ENCODE measurements at regions not wholly inside any gene's neighbourhood (a gene's known extent, or its start where the extent isn't known, plus 50 kb on each side); places are given as distances from the start of the nearest gene placed in this dataset.
"Not testable (repeated sequence)": the region's sequence is repeated elsewhere in the genome, so short reads cannot be mapped to it uniquely, and the experiment has no call there.

DNA sequence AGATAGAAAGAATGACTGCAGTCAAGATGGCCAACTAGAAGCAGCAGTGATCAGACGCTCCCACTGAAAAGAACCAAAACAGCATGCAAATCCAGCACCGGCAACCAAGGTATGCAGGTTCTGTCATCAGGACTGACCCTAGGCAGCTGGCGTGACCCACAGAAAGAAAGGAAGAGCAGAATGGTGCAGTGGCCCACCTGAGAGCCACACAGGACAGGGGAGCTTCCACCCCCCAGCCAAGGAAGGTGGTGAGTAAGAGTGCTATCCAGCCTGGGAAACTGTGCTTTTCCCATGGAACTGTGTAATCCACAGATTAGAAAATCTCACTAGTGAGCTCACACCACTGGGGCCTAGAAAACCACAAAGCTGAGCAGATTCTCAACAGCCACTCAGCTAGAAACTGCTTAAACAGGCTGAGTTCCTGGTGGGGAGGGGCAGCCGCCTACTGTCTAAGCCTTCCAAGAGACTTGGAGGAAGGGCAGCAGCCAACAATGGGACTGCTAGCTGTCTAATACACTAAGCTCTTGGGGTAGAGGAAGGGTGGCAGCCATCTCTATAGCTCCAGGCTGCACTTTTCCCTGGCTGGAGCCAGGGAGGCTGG lies 127.9 kb downstream of the EVA1A start:
- no peak for TF ChIP-seq JUND (IDR thresholded peaks at IDR 0.05; ENCODE audit: low read depth)
- in situ Hi-C loops (cut with HindIII; ENCODE audit: low pct_unique_long_range_greater_than_20kb, low sequenced_read_pairs) = no loop called here
- DNase-seq (ENCODE audit: low read depth in 1 of 2, low spot score in 1 of 2) = no peak

GRCh38 chr2:75431763-75432162 lies 129.0 kb downstream of the EVA1A start:
- DNase-seq (ENCODE audit: low read depth in 1 of 2, low spot score in 1 of 2) = no peak
- no peak for TF ChIP-seq JUND (IDR thresholded peaks at IDR 0.05; ENCODE audit: low read depth)
- in situ Hi-C loops (cut with HindIII; ENCODE audit: low pct_unique_long_range_greater_than_20kb, low sequenced_read_pairs) = no loop called here

DNA sequence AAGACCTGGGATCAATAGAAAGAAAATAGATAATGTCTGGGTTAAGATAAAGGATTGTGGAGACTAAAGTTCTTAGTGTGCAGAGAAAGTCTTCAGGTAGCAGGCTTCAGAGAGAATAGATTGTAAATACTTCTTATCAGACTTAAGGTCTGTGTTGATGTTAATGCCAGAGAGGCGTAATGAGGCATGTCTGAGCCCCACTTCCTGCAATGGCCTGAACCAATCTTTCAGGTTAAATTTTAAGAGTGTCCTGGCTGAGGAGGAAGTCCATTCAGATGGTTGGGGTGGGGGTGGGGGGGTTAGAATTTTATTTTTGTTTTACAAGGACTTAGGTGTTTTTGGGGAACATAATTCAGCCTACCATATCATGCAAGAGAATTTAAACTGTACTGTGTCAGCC lies 129.5 kb downstream of the EVA1A start:
- in situ Hi-C loops (cut with HindIII; ENCODE audit: low pct_unique_long_range_greater_than_20kb, low sequenced_read_pairs) = no loop called here
- TF ChIP-seq JUND (IDR thresholded peaks at IDR 0.05; ENCODE audit: low read depth) = no peak

GRCh38 chr2:75430449-75430848 lies 130.3 kb downstream of the EVA1A start:
- DNase-seq (ENCODE audit: low read depth in 1 of 2, low spot score in 1 of 2); in situ Hi-C loops (cut with HindIII; ENCODE audit: low pct_unique_long_range_greater_than_20kb, low sequenced_read_pairs): not testable (repeated sequence)

More for the DNA sequence above, 129.5 kb downstream of the EVA1A start:
- no peak for DNase-seq (ENCODE audit: low read depth in 1 of 2, low spot score in 1 of 2)

DNA sequence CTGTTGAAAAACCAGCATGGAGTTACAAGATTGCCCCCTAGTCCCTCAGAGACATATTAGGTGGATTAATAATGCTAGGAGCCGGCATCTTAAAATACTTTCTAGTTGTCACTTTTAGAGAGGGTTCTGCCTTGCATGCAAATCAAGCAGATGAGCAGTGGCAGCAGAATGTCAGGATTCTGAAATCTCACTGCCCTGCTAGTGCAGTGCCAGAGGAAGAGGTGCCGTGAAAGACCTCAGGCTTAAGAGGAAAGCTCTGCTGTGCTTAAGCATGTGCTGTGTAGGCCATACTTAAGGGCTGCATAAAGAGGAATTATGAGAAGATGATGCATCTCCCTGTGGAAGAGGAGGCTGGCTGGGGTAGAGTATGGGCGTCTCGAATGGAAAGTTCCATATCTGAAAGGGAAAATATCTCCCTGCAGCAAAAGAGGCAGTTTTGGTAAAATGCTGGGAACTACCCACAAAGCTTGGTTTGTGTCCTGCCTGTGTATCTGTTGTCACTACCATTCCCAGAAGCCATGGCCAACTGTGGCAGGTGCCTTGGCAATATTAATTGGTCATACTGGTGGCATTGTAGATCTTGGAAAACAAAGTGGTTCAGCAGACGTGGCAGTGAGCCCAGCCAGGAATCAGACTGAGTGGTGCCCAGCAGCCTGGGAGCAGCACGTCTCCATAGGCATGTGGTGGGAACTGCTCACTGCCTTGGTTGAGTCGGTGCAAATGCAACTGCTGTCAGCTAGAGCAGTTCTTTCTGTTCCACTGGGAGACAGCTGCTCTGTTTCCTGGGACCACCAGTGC lies 131.9 kb downstream of the EVA1A start:
- TF ChIP-seq JUND (IDR thresholded peaks at IDR 0.05; ENCODE audit: low read depth) = no peak
- in situ Hi-C loops (cut with HindIII; ENCODE audit: low pct_unique_long_range_greater_than_20kb, low sequenced_read_pairs) = no loop called here
- no peak for DNase-seq (ENCODE audit: low read depth in 1 of 2, low spot score in 1 of 2)

- in situ Hi-C loops (cut with HindIII; ENCODE audit: low pct_unique_long_range_greater_than_20kb, low sequenced_read_pairs) = no loop called here
- no peak for DNase-seq (ENCODE audit: low read depth in 1 of 2, low spot score in 1 of 2)
- no peak for TF ChIP-seq JUND (IDR thresholded peaks at IDR 0.05; ENCODE audit: low read depth)
Measured at GRCh38 chr2:75428060-75428459, 132.7 kb downstream of the EVA1A start.

GRCh38 chr2:75424936-75425619 lies 135.7 kb downstream of the EVA1A start:
- in situ Hi-C loops (cut with HindIII; ENCODE audit: low pct_unique_long_range_greater_than_20kb, low sequenced_read_pairs) = no loop called here
- no peak for DNase-seq (ENCODE audit: low read depth in 1 of 2, low spot score in 1 of 2)
- no peak for TF ChIP-seq JUND (IDR thresholded peaks at IDR 0.05; ENCODE audit: low read depth)

DNA sequence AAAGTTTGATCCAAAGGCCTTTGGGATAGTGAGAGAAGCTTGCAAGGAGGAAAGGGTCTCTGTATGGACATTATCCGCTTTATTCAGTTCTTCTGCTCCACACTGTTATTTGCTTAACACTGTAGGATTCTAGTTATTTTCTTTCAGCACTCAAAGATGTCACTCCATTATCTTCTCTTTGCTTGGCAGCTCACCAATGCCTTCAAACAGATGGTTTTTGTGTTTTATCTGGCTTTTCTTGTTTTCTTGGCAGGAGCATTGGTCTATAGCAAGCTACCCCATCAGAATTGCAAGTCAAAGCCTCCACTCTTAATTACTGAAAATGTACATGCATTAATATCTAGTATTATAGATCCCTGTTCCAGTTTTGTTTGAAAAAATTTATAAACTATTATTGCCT lies 138.8 kb downstream of the EVA1A start:
- TF ChIP-seq JUND (IDR thresholded peaks at IDR 0.05; ENCODE audit: low read depth) = no peak
- in situ Hi-C loops (cut with HindIII; ENCODE audit: low pct_unique_long_range_greater_than_20kb, low sequenced_read_pairs) = no loop called here
- no peak for DNase-seq (ENCODE audit: low read depth in 1 of 2, low spot score in 1 of 2)

DNA sequence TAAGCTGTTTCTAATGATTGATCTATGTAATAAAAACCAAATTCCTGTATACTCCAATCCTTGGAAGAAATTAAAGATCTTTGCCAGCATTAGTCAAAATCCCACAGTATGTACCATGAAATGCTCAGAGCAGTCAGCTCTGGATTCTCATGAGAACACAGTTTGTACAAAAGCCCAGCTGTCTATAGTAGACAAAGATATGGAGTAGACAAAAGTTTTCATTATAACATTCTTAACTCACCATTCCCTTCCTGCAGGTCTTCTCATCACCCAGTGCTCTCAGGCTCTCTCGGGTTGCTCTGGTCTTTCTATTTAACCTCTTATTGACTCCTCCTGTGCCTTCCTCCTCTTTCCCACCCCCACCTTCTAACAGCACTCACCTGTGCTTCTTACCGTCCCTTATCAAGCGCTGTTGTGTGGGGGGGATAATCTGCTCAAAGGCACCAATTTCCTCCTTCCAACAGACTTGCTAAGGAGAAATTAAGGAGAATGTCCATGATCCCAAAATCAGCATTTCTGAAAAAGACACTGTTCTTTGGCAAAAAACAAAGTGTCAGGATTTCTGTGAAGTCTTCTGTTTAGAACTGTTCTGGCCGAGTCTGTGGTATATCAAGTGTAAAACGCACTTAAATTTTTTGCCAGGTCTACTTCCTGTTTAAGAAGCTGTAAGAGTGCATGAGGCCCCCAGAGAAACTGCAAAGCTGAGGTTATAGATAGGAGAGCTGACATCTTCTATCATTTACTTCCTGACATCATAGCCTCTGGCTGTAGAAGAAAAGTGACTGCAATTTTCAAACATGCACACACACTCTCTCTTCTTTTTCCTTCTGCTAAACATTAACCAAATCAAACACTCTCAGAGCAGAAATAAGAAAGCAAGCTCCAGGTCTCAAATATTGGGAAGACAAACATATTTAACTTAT lies 144.1 kb downstream of the EVA1A start:
- no peak for DNase-seq (ENCODE audit: low read depth in 1 of 2, low spot score in 1 of 2)
- TF ChIP-seq JUND (IDR thresholded peaks at IDR 0.05; ENCODE audit: low read depth) = no peak
- in situ Hi-C loops (cut with HindIII; ENCODE audit: low pct_unique_long_range_greater_than_20kb, low sequenced_read_pairs) = no loop called here

GRCh38 chr2:75415731-75416130 lies 145.0 kb downstream of the EVA1A start:
- DNase-seq (ENCODE audit: low read depth in 1 of 2, low spot score in 1 of 2) = no peak
- in situ Hi-C loops (cut with HindIII; ENCODE audit: low pct_unique_long_range_greater_than_20kb, low sequenced_read_pairs) = no loop called here
- TF ChIP-seq JUND (IDR thresholded peaks at IDR 0.05; ENCODE audit: low read depth) = no peak

GRCh38 chr2:75415111-75415626 lies 145.6 kb downstream of the EVA1A start:
- in situ Hi-C loops (cut with HindIII; ENCODE audit: low pct_unique_long_range_greater_than_20kb, low sequenced_read_pairs) = no loop called here
- TF ChIP-seq JUND (IDR thresholded peaks at IDR 0.05; ENCODE audit: low read depth) = no peak
- DNase-seq (ENCODE audit: low read depth in 1 of 2, low spot score in 1 of 2) = no peak

- in situ Hi-C loops (cut with HindIII; ENCODE audit: low pct_unique_long_range_greater_than_20kb, low sequenced_read_pairs) = no loop called here
- DNase-seq (ENCODE audit: low read depth in 1 of 2, low spot score in 1 of 2) = no peak
- TF ChIP-seq JUND (IDR thresholded peaks at IDR 0.05; ENCODE audit: low read depth) = no peak
Measured at GRCh38 chr2:75411574-75411973, 149.2 kb downstream of the EVA1A start.
